ENCODE measurements at regions not wholly inside any gene's neighbourhood (a gene's known extent, or its start where the extent isn't known, plus 50 kb on each side); places are given as distances from the start of the nearest gene placed in this dataset.

DNA sequence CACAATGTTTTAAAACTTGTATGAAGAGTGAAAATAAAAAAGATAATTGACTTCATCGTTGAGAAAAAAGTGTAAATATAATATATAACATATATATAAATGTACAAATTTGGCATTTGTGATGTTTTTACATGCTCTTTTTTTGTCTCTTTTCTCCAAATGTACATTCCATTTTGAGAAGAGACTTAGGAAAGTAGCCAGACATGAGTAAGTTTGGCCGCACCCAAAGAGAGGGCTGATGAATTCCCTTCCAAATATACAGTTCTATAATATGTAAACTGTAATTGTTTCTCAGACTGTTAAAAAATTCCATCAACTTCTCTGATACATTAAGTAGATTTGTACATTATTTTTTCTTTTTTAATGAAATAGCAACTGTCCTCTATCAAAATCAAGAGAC is 193.2 kb upstream of the MAP3K1 start (continued):
- no peak for TF ChIP-seq RARA (CRISPR knock-in tag; IDR thresholded peaks at IDR 0.05)
- TF ChIP-seq TMF1 (CRISPR knock-in tag; IDR thresholded peaks at IDR 0.05; ENCODE audit: low read depth): no peak

DNA sequence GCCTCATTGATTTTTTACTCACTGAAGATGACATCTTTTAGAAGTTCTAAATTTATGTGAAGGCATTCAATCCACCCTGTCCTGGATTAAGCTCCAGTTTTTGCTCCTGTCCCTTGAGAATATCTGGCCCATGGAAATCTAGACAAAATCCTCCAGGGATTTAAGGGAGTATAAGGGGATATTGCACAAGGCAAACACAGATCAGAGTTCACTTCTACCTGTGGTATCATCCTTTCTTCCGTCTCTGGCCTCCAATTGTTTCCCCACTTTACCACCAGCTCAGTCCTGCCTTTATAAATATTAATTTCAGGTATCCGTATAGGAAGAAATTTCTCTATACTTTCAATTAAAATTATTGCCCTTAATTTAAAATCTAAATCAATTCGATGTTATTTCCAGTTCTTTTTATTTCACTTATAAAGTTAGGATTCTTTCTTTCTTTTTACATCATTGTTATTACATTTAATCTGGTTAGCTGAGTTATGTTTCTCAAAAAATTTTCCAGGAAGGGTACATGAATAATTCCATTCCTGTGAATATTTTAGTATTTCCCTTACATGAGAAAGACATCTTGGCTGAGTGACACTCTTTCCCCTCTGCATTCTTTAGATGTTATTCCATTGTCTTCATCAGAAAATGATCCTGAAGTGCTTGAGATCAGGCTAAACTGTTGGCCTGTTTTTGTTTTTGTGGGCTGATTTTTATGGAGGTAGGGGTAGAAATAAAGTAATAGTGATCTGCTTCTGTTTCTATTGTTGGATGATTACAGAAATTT is 194.3 kb upstream of the MAP3K1 start:
- POLR2A ChIA-PET: no interaction called here
- no peak for TF ChIP-seq SOX6 (IDR thresholded peaks at IDR 0.05)
- TF ChIP-seq SOX6 (CRISPR knock-in tag; IDR thresholded peaks at IDR 0.05): peak; percentile 55; the same call in 1 of the 2 replicates
- no peak for TF ChIP-seq MAFK (conservative IDR thresholded peaks at IDR 0.05 in 1 of 2, IDR thresholded peaks at IDR 0.05 in 1 of 2; ENCODE audit: low read length in 2 of 2)
- TF ChIP-seq SMAD1 (CRISPR knock-in tag; IDR thresholded peaks at IDR 0.05; ENCODE audit: borderline replicate concordance, low read depth): no peak
- no peak for TF ChIP-seq ZZZ3 (CRISPR knock-in tag; IDR thresholded peaks at IDR 0.05; ENCODE audit: borderline replicate concordance)
- peak; percentile 71; the same call in 1 of the 2 replicates for TF ChIP-seq CEBPB (IDR thresholded peaks at IDR 0.05; ENCODE audit: borderline replicate concordance, low read depth, low read length)
- TF ChIP-seq ELF3 (CRISPR knock-in tag; IDR thresholded peaks at IDR 0.05): peak; percentile 35; the same call in 1 of the 2 replicates
- TF ChIP-seq CEBPG (CRISPR knock-in tag; IDR thresholded peaks at IDR 0.05): peak; percentile 64
- no peak for TF ChIP-seq MZF1 (CRISPR knock-in tag; IDR thresholded peaks at IDR 0.05; ENCODE audit: borderline replicate concordance)
- no peak for TF ChIP-seq ZNF790 (CRISPR knock-in tag; IDR thresholded peaks at IDR 0.05; ENCODE audit: borderline replicate concordance)
- no peak for TF ChIP-seq HMGA1 (CRISPR knock-in tag; conservative IDR thresholded peaks at IDR 0.05)
- no peak for TF ChIP-seq ZFY (CRISPR knock-in tag; IDR thresholded peaks at IDR 0.05)
- TF ChIP-seq SOX13 (IDR thresholded peaks at IDR 0.05): no peak
- TF ChIP-seq SOX13 (CRISPR knock-in tag; conservative IDR thresholded peaks at IDR 0.05 in 1 of 2, IDR thresholded peaks at IDR 0.05 in 1 of 2): peak in 1 of 2 experiments; percentile 58; a peak in 1 of 4 replicates
- TF ChIP-seq, protein P1, sequence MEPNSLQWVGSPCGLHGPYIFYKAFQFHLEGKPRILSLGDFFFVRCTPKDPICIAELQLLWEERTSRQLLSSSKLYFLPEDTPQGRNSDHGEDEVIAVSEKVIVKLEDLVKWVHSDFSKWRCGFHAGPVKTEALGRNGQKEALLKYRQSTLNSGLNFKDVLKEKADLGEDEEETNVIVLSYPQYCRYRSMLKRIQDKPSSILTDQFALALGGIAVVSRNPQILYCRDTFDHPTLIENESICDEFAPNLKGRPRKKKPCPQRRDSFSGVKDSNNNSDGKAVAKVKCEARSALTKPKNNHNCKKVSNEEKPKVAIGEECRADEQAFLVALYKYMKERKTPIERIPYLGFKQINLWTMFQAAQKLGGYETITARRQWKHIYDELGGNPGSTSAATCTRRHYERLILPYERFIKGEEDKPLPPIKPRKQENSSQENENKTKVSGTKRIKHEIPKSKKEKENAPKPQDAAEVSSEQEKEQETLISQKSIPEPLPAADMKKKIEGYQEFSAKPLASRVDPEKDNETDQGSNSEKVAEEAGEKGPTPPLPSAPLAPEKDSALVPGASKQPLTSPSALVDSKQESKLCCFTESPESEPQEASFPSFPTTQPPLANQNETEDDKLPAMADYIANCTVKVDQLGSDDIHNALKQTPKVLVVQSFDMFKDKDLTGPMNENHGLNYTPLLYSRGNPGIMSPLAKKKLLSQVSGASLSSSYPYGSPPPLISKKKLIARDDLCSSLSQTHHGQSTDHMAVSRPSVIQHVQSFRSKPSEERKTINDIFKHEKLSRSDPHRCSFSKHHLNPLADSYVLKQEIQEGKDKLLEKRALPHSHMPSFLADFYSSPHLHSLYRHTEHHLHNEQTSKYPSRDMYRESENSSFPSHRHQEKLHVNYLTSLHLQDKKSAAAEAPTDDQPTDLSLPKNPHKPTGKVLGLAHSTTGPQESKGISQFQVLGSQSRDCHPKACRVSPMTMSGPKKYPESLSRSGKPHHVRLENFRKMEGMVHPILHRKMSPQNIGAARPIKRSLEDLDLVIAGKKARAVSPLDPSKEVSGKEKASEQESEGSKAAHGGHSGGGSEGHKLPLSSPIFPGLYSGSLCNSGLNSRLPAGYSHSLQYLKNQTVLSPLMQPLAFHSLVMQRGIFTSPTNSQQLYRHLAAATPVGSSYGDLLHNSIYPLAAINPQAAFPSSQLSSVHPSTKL (CRISPR knock-in tag; IDR thresholded peaks at IDR 0.05): peak; percentile 42; the same call in 1 of the 2 replicates
- TF ChIP-seq, protein P2, sequence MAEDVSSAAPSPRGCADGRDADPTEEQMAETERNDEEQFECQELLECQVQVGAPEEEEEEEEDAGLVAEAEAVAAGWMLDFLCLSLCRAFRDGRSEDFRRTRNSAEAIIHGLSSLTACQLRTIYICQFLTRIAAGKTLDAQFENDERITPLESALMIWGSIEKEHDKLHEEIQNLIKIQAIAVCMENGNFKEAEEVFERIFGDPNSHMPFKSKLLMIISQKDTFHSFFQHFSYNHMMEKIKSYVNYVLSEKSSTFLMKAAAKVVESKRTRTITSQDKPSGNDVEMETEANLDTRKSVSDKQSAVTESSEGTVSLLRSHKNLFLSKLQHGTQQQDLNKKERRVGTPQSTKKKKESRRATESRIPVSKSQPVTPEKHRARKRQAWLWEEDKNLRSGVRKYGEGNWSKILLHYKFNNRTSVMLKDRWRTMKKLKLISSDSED (CRISPR knock-in tag; IDR thresholded peaks at IDR 0.05): no peak
- no peak for TF ChIP-seq HDAC2 (CRISPR knock-in tag; IDR thresholded peaks at IDR 0.05)

More for the DNA sequence above, 194.3 kb upstream of the MAP3K1 start:
- H3K9ac ChIP-seq (ENCODE audit: insufficient read depth, low read depth, low read length): no peak overlapping the region
- H3K79me2 ChIP-seq (ENCODE audit: insufficient read depth, low read length): no peaks in the 10 kb centered on the region
- DNase-seq (ENCODE audit: low spot score): no peak
- H3K27me3 ChIP-seq (ENCODE audit: control insufficient read depth in 1 of 2, insufficient read depth in 2 of 2, low read length in 2 of 2): no peaks in the 10 kb centered on the region; a peak in 1 of 5 replicates
- BruUV-seq (replicated peaks): no TSS peak
- no peak overlapping the region for H3K27ac ChIP-seq (ENCODE audit: extremely low read length, insufficient read depth, low read length)
- WGBS (ENCODE audit: low lambda C conversion rate): 3% methylated on average over 3 of the region's 3 CpGs
- CTCF ChIA-PET (ENCODE audit: low intra/inter-chr PET ratio, low total read pairs): no interaction called here
- H3K4me1 ChIP-seq (ENCODE audit: insufficient read depth, low read length): peaks cover 13% of the 10 kb centered on the region
- H3K9me3 ChIP-seq (ENCODE audit: low read length): peaks cover 17% of the 10 kb centered on the region
- in situ Hi-C loops (cut with HindIII; ENCODE audit: extremely low pct_ligation_motif_present, low pct_unique_long_range_greater_than_20kb): no loop called here
- no peak for ATAC-seq
- H2AFZ ChIP-seq (ENCODE audit: low read length): no peak overlapping the region
- no peaks in the 10 kb centered on the region for H4K20me1 ChIP-seq (ENCODE audit: insufficient read depth, low read length)
- H3K36me3 ChIP-seq (replicated peaks in 1 of 2; ENCODE audit: control insufficient read depth in 1 of 2, insufficient read depth in 2 of 2, low read length in 2 of 2): no peaks in the 10 kb centered on the region
- no peak overlapping the region for H3K4me2 ChIP-seq (ENCODE audit: low read depth, low read length)
- intact Hi-C loops (cut with micrococcal nuclease; ENCODE audit: unreplicated experiment): no loop called here
- H3K4me3 ChIP-seq (replicated peaks in 1 of 3; ENCODE audit: insufficient read depth in 1 of 3, low read depth in 2 of 3, low read length in 3 of 3): no peak overlapping the region
- FAIRE-seq: no peak

All from HepG2 (cell line).